ENCODE measurements at regions not wholly inside any gene's neighbourhood (a gene's known extent, or its start where the extent isn't known, plus 50 kb on each side); places are given as distances from the start of the nearest gene placed in this dataset.

DNA sequence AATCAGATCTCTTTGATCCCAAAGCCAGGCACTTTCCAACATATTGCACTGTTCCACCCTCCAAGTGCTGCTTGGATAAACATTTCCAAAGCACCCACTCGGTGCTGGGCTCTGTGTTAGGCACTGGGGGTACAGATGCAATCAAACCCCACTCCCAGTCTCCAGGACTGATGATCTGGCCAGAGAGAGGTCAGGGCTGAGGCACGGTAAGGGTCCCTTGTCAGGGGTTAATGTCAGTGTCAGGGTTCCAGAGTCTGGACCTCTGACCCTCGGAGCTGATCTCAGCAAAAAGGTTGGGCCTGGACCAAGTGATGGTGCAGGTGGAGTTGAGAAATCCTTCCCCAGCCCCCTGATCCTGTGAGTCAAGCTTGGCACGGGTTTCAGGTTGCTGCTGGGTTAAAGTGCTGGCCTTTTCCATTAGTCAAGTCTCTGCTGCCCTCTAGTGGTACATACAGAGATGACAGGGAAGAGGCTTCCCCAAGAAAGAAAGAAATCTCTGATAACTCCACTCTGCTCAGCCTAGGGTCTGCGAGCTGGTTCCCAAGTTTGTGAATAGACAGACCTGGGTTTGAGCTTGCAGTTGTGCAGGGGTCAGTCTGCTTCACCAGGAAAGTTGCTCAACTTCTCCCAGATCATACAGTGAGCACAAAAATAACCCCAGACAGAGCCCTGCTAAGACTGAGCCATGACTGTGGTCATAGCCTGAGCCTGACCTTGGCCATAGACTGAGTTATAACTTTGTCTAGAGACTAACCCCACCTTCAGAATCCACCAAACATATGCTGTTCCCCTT lies 74.6 kb downstream of the DMRTA2 start (continued):
- TF ChIP-seq, protein P1, sequence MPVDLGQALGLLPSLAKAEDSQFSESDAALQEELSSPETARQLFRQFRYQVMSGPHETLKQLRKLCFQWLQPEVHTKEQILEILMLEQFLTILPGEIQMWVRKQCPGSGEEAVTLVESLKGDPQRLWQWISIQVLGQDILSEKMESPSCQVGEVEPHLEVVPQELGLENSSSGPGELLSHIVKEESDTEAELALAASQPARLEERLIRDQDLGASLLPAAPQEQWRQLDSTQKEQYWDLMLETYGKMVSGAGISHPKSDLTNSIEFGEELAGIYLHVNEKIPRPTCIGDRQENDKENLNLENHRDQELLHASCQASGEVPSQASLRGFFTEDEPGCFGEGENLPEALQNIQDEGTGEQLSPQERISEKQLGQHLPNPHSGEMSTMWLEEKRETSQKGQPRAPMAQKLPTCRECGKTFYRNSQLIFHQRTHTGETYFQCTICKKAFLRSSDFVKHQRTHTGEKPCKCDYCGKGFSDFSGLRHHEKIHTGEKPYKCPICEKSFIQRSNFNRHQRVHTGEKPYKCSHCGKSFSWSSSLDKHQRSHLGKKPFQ (CRISPR knock-in tag; IDR thresholded peaks at IDR 0.05; ENCODE audit: insufficient replicate concordance), result no peak
- peak; percentile 73; the same call in 1 of the 2 replicates for TF ChIP-seq RAD21 (CRISPR knock-in tag; IDR thresholded peaks at IDR 0.05)
- no peak for TF ChIP-seq ATF7-NPFF (CRISPR knock-in tag; IDR thresholded peaks at IDR 0.05; ENCODE audit: low read depth)
- TF ChIP-seq SNAI1 (CRISPR knock-in tag; IDR thresholded peaks at IDR 0.05; ENCODE audit: borderline replicate concordance), result no peak
- no peak for TF ChIP-seq AGO2 (optimal IDR thresholded peaks at IDR 0.05; ENCODE audit: low read depth, low read length)
- 0 out of 4 replicates have a peak, but pooled peaks of 1 of the 2 experiments have one; percentile 14 for TF ChIP-seq MAFK (conservative IDR thresholded peaks at IDR 0.05 in 1 of 2, IDR thresholded peaks at IDR 0.05 in 1 of 2; ENCODE audit: low read length in 2 of 2)
- peak; percentile 75 for TF ChIP-seq SMC3 (IDR thresholded peaks at IDR 0.05; ENCODE audit: low read length)
- TF ChIP-seq ZNF644 (CRISPR knock-in tag; IDR thresholded peaks at IDR 0.05; ENCODE audit: low read depth), result no peak
- no peak for TF ChIP-seq IRF2 (CRISPR knock-in tag; IDR thresholded peaks at IDR 0.05)
- no peak for TF ChIP-seq ZSCAN30 (CRISPR knock-in tag; IDR thresholded peaks at IDR 0.05)
- TF ChIP-seq GPN1 (CRISPR knock-in tag; IDR thresholded peaks at IDR 0.05; ENCODE audit: borderline replicate concordance), result no peak
- TF ChIP-seq RELA (CRISPR knock-in tag; IDR thresholded peaks at IDR 0.05), result no peak
- no peak for TF ChIP-seq ZNF296 (CRISPR knock-in tag; conservative IDR thresholded peaks at IDR 0.05)
- TF ChIP-seq PAF1 (CRISPR knock-in tag; IDR thresholded peaks at IDR 0.05), result no peak
- TF ChIP-seq, protein P2, sequence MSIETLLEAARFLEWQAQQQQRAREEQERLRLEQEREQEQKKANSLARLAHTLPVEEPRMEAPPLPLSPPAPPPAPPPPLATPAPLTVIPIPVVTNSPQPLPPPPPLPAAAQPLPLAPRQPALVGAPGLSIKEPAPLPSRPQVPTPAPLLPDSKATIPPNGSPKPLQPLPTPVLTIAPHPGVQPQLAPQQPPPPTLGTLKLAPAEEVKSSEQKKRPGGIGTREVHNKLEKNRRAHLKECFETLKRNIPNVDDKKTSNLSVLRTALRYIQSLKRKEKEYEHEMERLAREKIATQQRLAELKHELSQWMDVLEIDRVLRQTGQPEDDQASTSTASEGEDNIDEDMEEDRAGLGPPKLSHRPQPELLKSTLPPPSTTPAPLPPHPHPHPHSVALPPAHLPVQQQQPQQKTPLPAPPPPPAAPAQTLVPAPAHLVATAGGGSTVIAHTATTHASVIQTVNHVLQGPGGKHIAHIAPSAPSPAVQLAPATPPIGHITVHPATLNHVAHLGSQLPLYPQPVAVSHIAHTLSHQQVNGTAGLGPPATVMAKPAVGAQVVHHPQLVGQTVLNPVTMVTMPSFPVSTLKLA (IDR thresholded peaks at IDR 0.05), result no peak
- TF ChIP-seq ZNF543 (CRISPR knock-in tag; IDR thresholded peaks at IDR 0.05), result no peak
- no peak for TF ChIP-seq ZNF577 (CRISPR knock-in tag; IDR thresholded peaks at IDR 0.05; ENCODE audit: borderline replicate concordance, low read depth)
- TF ChIP-seq ZNF850 (CRISPR knock-in tag; conservative IDR thresholded peaks at IDR 0.05), result no peak
- TF ChIP-seq PHB2 (IDR thresholded peaks at IDR 0.05; ENCODE audit: partially characterized antibody), result no peak
- TF ChIP-seq SALL2 (CRISPR knock-in tag; IDR thresholded peaks at IDR 0.05), result no peak
- TF ChIP-seq ZKSCAN1 (IDR thresholded peaks at IDR 0.05; ENCODE audit: low read length), result no peak
- TF ChIP-seq, protein P3, sequence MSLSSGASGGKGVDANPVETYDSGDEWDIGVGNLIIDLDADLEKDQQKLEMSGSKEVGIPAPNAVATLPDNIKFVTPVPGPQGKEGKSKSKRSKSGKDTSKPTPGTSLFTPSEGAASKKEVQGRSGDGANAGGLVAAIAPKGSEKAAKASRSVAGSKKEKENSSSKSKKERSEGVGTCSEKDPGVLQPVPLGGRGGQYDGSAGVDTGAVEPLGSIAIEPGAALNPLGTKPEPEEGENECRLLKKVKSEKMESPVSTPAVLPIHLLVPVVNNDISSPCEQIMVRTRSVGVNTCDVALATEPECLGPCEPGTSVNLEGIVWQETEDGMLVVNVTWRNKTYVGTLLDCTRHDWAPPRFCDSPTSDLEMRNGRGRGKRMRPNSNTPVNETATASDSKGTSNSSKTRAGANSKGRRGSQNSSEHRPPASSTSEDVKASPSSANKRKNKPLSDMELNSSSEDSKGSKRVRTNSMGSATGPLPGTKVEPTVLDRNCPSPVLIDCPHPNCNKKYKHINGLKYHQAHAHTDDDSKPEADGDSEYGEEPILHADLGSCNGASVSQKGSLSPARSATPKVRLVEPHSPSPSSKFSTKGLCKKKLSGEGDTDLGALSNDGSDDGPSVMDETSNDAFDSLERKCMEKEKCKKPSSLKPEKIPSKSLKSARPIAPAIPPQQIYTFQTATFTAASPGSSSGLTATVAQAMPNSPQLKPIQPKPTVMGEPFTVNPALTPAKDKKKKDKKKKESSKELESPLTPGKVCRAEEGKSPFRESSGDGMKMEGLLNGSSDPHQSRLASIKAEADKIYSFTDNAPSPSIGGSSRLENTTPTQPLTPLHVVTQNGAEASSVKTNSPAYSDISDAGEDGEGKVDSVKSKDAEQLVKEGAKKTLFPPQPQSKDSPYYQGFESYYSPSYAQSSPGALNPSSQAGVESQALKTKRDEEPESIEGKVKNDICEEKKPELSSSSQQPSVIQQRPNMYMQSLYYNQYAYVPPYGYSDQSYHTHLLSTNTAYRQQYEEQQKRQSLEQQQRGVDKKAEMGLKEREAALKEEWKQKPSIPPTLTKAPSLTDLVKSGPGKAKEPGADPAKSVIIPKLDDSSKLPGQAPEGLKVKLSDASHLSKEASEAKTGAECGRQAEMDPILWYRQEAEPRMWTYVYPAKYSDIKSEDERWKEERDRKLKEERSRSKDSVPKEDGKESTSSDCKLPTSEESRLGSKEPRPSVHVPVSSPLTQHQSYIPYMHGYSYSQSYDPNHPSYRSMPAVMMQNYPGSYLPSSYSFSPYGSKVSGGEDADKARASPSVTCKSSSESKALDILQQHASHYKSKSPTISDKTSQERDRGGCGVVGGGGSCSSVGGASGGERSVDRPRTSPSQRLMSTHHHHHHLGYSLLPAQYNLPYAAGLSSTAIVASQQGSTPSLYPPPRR (CRISPR knock-in tag; IDR thresholded peaks at IDR 0.05; ENCODE audit: borderline replicate concordance), result no peak
- no peak for TF ChIP-seq ZNF432 (CRISPR knock-in tag; IDR thresholded peaks at IDR 0.05; ENCODE audit: borderline replicate concordance)
